GM12891 (cell line): ENCODE measurements at regions not wholly inside any gene's neighbourhood (a gene's known extent, or its start where the extent isn't known, plus 50 kb on each side); places are given as distances from the start of the nearest gene placed in this dataset.

Experiments
- POLR2A ChIP-seq: IDR thresholded peaks from 2 replicates; pipeline ENCODE4 v1.6.1; 2011; ENCODE audit warnings: low read depth, low read length, control low read depth
- POLR2AphosphoS5 ChIP-seq: IDR thresholded peaks from 2 replicates; pipeline ENCODE4 v1.6.1; 2011; ENCODE audit warnings: low read depth, low read length, control low read depth
- POU2F2 ChIP-seq: IDR thresholded peaks from 2 replicates; pipeline ENCODE4 v1.6.1; 2011; ENCODE audit warnings: low read depth, mild to moderate bottlenecking, control low read depth, low read length, moderate library complexity
- TAF1 ChIP-seq: IDR thresholded peaks from 2 replicates; pipeline ENCODE4 v1.6.1; 2011; ENCODE audit warnings: low read depth, low read length, control low read depth

GRCh38 chr7:12939694-12940093, 252.3 kb downstream of the ARL4A start:
- TF ChIP-seq POLR2A = no peak
- TF ChIP-seq POLR2AphosphoS5 = no peak
- no peak for TF ChIP-seq POU2F2
- no peak for TF ChIP-seq TAF1
